GM23338 (cell line): ENCODE measurements at regions not wholly inside any gene's neighbourhood (a gene's known extent, or its start where the extent isn't known, plus 50 kb on each side); places are given as distances from the start of the nearest gene placed in this dataset.

Experiments used
- CREB1 ChIP-seq: fragments of 250-450 bp; sonication (Bioruptor Pico); IDR thresholded peaks from 2 replicates; pipeline ENCODE4 v1.5.0; 2020; ENCODE audit warnings: low read depth, mild to moderate bottlenecking, moderate library complexity
- EZH2 ChIP-seq: fragments of 200-600 bp; sonication (generic); IDR thresholded peaks from one replicate; pipeline ENCODE4 v1.8.0; 2017; ENCODE audit warnings: antibody characterized with exemption, mild to moderate bottlenecking, low read depth; ENCODE audit not compliant: unreplicated experiment
- EZH2phosphoT487 ChIP-seq: fragments of 200-600 bp; sonication (generic); IDR thresholded peaks from one replicate; pipeline ENCODE4 v1.8.1; 2018; ENCODE audit warnings: antibody characterized with exemption; ENCODE audit not compliant: unreplicated experiment
- JUNB ChIP-seq: IDR thresholded peaks from one replicate; pipeline ENCODE4 v1.6.1; 2016; ENCODE audit warnings: antibody characterized with exemption; ENCODE audit not compliant: unreplicated experiment
- NANOG ChIP-seq: IDR thresholded peaks from 2 replicates; pipeline ENCODE4 v1.6.1; 2016; ENCODE audit warnings: antibody characterized with exemption, borderline replicate concordance
- POLR2AphosphoS5 ChIP-seq: IDR thresholded peaks from 2 replicates; pipeline ENCODE4 v1.6.1; 2016; ENCODE audit warnings: antibody characterized with exemption, low read depth
- STAT1 ChIP-seq: IDR thresholded peaks from one replicate; pipeline ENCODE4 v1.6.1; 2016; ENCODE audit warnings: antibody characterized with exemption; ENCODE audit not compliant: unreplicated experiment
- TF ChIP-seq, protein P1 (sequence below): IDR thresholded peaks from one replicate; pipeline ENCODE4 v1.6.1; 2018; ENCODE audit warnings: antibody characterized with exemption; ENCODE audit not compliant: unreplicated experiment
- TF ChIP-seq, protein P2 (sequence below), 2 experiments: fragments of 200-600 bp in 1 of 2; sonication (generic) in 1 of 2; conservative IDR thresholded peaks; 2 replicates each; pipeline versions ENCODE4 v1.5.1 to v1.6.1; 2016 to 2017; ENCODE audit warnings: antibody characterized with exemption in 2 of 2, low read depth in 2 of 2, mild to moderate bottlenecking in 2 of 2, moderate library complexity in 1 of 2
- TF ChIP-seq, protein P3 (sequence below): fragments of 250-450 bp; sonication (Bioruptor Pico); IDR thresholded peaks from 2 replicates; pipeline ENCODE4 v1.5.0; 2020; ENCODE audit warnings: mild to moderate bottlenecking, moderate library complexity

DNA sequence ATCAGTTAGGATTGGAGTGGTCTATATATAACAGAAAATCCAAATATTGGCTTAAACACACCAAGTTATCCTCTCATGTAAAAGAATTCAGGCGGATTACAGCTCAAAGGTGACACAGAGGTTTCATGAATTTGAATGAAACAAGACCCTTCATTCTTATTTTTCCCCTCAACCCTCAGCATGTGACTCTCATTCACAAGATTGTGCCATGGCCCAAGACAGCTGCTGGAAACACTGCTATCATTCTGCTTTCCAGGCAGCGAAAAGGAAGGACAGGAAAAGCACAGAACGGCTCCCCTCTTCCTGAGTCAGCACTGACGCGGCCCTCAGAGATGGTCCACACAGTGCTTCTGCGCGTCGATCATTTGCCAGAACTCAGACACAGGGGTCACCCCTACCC is 891.0 kb upstream of the FRG1 start:
- TF ChIP-seq NANOG: no peak
- TF ChIP-seq, protein P1, sequence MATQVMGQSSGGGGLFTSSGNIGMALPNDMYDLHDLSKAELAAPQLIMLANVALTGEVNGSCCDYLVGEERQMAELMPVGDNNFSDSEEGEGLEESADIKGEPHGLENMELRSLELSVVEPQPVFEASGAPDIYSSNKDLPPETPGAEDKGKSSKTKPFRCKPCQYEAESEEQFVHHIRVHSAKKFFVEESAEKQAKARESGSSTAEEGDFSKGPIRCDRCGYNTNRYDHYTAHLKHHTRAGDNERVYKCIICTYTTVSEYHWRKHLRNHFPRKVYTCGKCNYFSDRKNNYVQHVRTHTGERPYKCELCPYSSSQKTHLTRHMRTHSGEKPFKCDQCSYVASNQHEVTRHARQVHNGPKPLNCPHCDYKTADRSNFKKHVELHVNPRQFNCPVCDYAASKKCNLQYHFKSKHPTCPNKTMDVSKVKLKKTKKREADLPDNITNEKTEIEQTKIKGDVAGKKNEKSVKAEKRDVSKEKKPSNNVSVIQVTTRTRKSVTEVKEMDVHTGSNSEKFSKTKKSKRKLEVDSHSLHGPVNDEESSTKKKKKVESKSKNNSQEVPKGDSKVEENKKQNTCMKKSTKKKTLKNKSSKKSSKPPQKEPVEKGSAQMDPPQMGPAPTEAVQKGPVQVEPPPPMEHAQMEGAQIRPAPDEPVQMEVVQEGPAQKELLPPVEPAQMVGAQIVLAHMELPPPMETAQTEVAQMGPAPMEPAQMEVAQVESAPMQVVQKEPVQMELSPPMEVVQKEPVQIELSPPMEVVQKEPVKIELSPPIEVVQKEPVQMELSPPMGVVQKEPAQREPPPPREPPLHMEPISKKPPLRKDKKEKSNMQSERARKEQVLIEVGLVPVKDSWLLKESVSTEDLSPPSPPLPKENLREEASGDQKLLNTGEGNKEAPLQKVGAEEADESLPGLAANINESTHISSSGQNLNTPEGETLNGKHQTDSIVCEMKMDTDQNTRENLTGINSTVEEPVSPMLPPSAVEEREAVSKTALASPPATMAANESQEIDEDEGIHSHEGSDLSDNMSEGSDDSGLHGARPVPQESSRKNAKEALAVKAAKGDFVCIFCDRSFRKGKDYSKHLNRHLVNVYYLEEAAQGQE: no peak
- TF ChIP-seq, protein P2, sequence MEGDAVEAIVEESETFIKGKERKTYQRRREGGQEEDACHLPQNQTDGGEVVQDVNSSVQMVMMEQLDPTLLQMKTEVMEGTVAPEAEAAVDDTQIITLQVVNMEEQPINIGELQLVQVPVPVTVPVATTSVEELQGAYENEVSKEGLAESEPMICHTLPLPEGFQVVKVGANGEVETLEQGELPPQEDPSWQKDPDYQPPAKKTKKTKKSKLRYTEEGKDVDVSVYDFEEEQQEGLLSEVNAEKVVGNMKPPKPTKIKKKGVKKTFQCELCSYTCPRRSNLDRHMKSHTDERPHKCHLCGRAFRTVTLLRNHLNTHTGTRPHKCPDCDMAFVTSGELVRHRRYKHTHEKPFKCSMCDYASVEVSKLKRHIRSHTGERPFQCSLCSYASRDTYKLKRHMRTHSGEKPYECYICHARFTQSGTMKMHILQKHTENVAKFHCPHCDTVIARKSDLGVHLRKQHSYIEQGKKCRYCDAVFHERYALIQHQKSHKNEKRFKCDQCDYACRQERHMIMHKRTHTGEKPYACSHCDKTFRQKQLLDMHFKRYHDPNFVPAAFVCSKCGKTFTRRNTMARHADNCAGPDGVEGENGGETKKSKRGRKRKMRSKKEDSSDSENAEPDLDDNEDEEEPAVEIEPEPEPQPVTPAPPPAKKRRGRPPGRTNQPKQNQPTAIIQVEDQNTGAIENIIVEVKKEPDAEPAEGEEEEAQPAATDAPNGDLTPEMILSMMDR (conservative IDR thresholded peaks at IDR 0.05; ENCODE audit: low read depth in 2 of 2): no peak
- TF ChIP-seq CREB1 (CRISPR knock-in tag): no peak
- no peak for TF ChIP-seq POLR2AphosphoS5
- TF ChIP-seq JUNB: no peak
- TF ChIP-seq EZH2phosphoT487: no peak
- TF ChIP-seq, protein P3, sequence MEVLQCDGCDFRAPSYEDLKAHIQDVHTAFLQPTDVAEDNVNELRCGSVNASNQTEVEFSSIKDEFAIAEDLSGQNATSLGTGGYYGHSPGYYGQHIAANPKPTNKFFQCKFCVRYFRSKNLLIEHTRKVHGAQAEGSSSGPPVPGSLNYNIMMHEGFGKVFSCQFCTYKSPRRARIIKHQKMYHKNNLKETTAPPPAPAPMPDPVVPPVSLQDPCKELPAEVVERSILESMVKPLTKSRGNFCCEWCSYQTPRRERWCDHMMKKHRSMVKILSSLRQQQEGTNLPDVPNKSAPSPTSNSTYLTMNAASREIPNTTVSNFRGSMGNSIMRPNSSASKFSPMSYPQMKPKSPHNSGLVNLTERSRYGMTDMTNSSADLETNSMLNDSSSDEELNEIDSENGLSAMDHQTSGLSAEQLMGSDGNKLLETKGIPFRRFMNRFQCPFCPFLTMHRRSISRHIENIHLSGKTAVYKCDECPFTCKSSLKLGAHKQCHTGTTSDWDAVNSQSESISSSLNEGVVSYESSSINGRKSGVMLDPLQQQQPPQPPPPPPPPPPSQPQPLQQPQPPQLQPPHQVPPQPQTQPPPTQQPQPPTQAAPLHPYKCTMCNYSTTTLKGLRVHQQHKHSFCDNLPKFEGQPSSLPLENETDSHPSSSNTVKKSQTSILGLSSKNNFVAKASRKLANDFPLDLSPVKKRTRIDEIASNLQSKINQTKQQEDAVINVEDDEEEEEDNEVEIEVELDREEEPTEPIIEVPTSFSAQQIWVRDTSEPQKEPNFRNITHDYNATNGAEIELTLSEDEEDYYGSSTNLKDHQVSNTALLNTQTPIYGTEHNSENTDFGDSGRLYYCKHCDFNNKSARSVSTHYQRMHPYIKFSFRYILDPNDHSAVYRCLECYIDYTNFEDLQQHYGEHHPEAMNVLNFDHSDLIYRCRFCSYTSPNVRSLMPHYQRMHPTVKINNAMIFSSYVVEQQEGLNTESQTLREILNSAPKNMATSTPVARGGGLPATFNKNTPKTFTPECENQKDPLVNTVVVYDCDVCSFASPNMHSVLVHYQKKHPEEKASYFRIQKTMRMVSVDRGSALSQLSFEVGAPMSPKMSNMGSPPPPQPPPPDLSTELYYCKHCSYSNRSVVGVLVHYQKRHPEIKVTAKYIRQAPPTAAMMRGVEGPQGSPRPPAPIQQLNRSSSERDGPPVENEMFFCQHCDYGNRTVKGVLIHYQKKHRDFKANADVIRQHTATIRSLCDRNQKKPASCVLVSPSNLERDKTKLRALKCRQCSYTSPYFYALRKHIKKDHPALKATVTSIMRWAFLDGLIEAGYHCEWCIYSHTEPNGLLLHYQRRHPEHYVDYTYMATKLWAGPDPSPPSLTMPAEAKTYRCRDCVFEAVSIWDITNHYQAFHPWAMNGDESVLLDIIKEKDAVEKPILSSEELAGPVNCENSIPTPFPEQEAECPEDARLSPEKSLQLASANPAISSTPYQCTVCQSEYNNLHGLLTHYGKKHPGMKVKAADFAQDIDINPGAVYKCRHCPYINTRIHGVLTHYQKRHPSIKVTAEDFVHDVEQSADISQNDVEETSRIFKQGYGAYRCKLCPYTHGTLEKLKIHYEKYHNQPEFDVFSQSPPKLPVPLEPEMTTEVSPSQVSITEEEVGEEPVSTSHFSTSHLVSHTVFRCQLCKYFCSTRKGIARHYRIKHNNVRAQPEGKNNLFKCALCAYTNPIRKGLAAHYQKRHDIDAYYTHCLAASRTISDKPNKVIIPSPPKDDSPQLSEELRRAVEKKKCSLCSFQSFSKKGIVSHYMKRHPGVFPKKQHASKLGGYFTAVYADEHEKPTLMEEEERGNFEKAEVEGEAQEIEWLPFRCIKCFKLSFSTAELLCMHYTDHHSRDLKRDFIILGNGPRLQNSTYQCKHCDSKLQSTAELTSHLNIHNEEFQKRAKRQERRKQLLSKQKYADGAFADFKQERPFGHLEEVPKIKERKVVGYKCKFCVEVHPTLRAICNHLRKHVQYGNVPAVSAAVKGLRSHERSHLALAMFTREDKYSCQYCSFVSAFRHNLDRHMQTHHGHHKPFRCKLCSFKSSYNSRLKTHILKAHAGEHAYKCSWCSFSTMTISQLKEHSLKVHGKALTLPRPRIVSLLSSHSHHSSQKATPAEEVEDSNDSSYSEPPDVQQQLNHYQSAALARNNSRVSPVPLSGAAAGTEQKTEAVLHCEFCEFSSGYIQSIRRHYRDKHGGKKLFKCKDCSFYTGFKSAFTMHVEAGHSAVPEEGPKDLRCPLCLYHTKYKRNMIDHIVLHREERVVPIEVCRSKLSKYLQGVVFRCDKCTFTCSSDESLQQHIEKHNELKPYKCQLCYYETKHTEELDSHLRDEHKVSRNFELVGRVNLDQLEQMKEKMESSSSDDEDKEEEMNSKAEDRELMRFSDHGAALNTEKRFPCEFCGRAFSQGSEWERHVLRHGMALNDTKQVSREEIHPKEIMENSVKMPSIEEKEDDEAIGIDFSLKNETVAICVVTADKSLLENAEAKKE (CRISPR knock-in tag): no peak
- no peak for TF ChIP-seq EZH2
- no peak for TF ChIP-seq STAT1
